Right atrium auricular region (tissue), 2 donors: ENCODE measurements at regions not wholly inside any gene's neighbourhood (a gene's known extent, or its start where the extent isn't known, plus 50 kb on each side); places are given as distances from the start of the nearest gene placed in this dataset.
"Not testable (repeated sequence)": the region's sequence is repeated elsewhere in the genome, so short reads cannot be mapped to it uniquely, and the experiment has no call there.

Experiments
- DNase-seq: peaks from one replicate; pipeline ENCODE4 v3.0.0-alpha.2; 2019; ENCODE audit warnings: low spot score
- H3K27ac ChIP-seq, 2 donors: fragments of 200-600 bp; sonication (generic); 1 replicate in 1 of 2; 2 replicates in 1 of 2; pipeline ENCODE4 v1.5.1; 2016 to 2019
- H3K27me3 ChIP-seq, 2 donors: fragments of 200-600 bp; sonication (generic); one replicate each; pipeline versions ENCODE4 v1.5.1 to v1.6.0; 2017 to 2019
- H3K36me3 ChIP-seq: fragments of 200-600 bp; sonication (generic); one replicate; pipeline ENCODE4 v1.5.1; 2016
- H3K4me1 ChIP-seq, 2 donors: fragments of 200-600 bp; sonication (generic); one replicate each; pipeline versions ENCODE4 v1.5.1 to v1.6.0; 2017 to 2019
- H3K4me3 ChIP-seq, 2 donors: fragments of 200-600 bp; sonication (generic); 1 replicate in 1 of 2; 2 replicates in 1 of 2; pipeline ENCODE4 v1.5.1; 2017 to 2019; ENCODE audit warnings: mild to moderate bottlenecking in 1 of 2, moderate library complexity in 1 of 2
- H3K9me3 ChIP-seq, 2 donors: fragments of 200-600 bp; sonication (generic); one replicate each; pipeline ENCODE4 v1.5.1; 2019
- CTCF ChIP-seq, 2 donors: fragments of 200-600 bp; sonication (generic); IDR thresholded peaks; one replicate each; pipeline ENCODE4 v1.5.1; 2019; ENCODE audit warnings: antibody characterized with exemption in 2 of 2

GRCh38 chr1:166730299-166730888, 108.9 kb upstream of the POGK start:
- no peak for DNase-seq
- no peak for TF ChIP-seq CTCF (IDR thresholded peaks at IDR 0.05)
- H3K27me3 ChIP-seq: no peaks in the 10 kb centered on the region
- no peak overlapping the region for H3K4me3 ChIP-seq
- peaks cover 0 to 12% of the 10 kb centered on the region in 2 donors for H3K9me3 ChIP-seq
- no peaks in the 10 kb centered on the region for H3K4me1 ChIP-seq
- no peak overlapping the region for H3K27ac ChIP-seq
- H3K36me3 ChIP-seq: no peaks in the 10 kb centered on the region

DNA sequence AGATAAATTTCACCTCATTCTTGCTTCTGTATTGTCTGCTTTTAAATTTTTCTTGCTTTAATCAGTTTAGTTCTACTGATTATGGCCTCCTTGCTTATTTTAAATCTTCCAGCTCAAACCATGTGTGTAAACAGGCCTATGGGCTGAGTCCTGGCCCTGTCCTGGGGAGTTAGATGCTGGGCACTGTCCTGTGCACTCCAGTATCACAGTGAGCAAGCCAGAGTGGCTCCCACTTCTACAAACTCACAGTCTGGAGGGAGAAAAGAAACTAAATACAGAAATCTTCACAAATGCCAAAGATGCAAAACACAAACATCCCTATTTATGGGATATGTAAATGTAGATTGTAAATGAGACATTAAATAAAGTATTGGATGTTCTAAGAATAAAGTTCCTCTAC, 101.1 kb upstream of the POGK start:
- no peaks in the 10 kb centered on the region for H3K4me1 ChIP-seq
- TF ChIP-seq CTCF (IDR thresholded peaks at IDR 0.05): no peak
- no peak overlapping the region for H3K27ac ChIP-seq
- no peaks in the 10 kb centered on the region for H3K27me3 ChIP-seq
- no peak for DNase-seq
- H3K4me3 ChIP-seq: no peak overlapping the region
- H3K9me3 ChIP-seq: no peaks in the 10 kb centered on the region
- H3K36me3 ChIP-seq: no peaks in the 10 kb centered on the region

- H3K9me3 ChIP-seq: no peaks in the 10 kb centered on the region
- H3K36me3 ChIP-seq: no peaks in the 10 kb centered on the region
- no peak overlapping the region for H3K4me3 ChIP-seq
- no peaks in the 10 kb centered on the region for H3K27me3 ChIP-seq
- DNase-seq: no peak
- no peaks in the 10 kb centered on the region for H3K4me1 ChIP-seq
- TF ChIP-seq CTCF (IDR thresholded peaks at IDR 0.05): no peak
- H3K27ac ChIP-seq: no peak overlapping the region
Measured at GRCh38 chr1:166738873-166739272, 100.4 kb upstream of the POGK start.

- Histone ChIP-seq H3K4me3 (no peak overlapping the region), H3K27ac (no peak overlapping the region), H3K9me3 (peaks cover 7 to 11% of the 10 kb centered on the region in 2 donors), H3K4me1 (no peaks in the 10 kb centered on the region), H3K36me3 (no peaks in the 10 kb centered on the region), H3K27me3 (no peaks in the 10 kb centered on the region)
- no peak for TF ChIP-seq CTCF (IDR thresholded peaks at IDR 0.05)
- DNase-seq: no peak
Measured at GRCh38 chr1:166740668-166741276, 98.5 kb upstream of the POGK start.

- Histone ChIP-seq H3K9me3 (no peaks in the 10 kb centered on the region), H3K4me3 (no peak overlapping the region), H3K27ac (no peak overlapping the region), H3K4me1 (no peaks in the 10 kb centered on the region), H3K27me3 (no peaks in the 10 kb centered on the region), H3K36me3 (no peaks in the 10 kb centered on the region)
- no peak for DNase-seq
- TF ChIP-seq CTCF (IDR thresholded peaks at IDR 0.05): no peak
Measured at GRCh38 chr1:166763318-166763717, 76.0 kb upstream of the POGK start.

GRCh38 chr1:166766942-166767341, 72.3 kb upstream of the POGK start:
- Histone ChIP-seq H3K27ac (no peak overlapping the region), H3K9me3 (peaks cover 0 to 18% of the 10 kb centered on the region in 2 donors), H3K4me3 (no peak overlapping the region), H3K4me1 (no peaks in the 10 kb centered on the region), H3K27me3 (no peaks in the 10 kb centered on the region), H3K36me3 (no peaks in the 10 kb centered on the region)
- no peak for DNase-seq
- TF ChIP-seq CTCF (IDR thresholded peaks at IDR 0.05): no peak

- H3K4me1 ChIP-seq, H3K9me3 ChIP-seq, H3K27me3 ChIP-seq, H3K27ac ChIP-seq, H3K36me3 ChIP-seq, DNase-seq, H3K4me3 ChIP-seq: not testable (repeated sequence)
Measured at GRCh38 chr1:166784646-166785045, 54.6 kb upstream of the POGK start.
